ENCODE measurements at regions not wholly inside any gene's neighbourhood (a gene's known extent, or its start where the extent isn't known, plus 50 kb on each side); places are given as distances from the start of the nearest gene placed in this dataset.

DNA sequence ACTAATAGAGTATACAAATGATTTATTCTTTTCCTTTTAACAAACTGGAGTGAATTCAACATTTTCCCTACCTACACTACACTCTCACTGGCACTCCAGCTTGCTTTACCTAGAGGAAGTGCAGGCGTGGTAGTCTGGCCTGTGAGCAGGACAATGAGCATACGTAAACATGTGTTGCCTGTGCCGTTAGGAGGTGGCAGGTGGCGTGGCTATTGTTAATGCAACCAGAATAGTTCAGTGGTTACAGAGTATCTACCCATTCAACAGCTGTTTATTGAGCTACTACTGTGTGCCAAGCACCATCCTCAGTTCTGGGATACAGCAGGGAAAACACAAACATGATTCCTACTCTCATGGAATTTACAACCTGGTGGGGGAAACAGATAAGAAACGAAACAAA, 299.7 kb upstream of the KAZN start:
- H3K9me3 ChIP-seq (ENCODE audit: control insufficient read depth in 2 of 2, insufficient read depth in 1 of 2, low read length in 1 of 2): no peaks in the 10 kb centered on the region
- no peaks in the 10 kb centered on the region for H3K27me3 ChIP-seq (ENCODE audit: control insufficient read depth in 2 of 2, insufficient read depth in 1 of 2, low read length in 1 of 2)
- no peaks in the 10 kb centered on the region for H3K36me3 ChIP-seq (ENCODE audit: control insufficient read depth in 2 of 2, insufficient read depth in 2 of 2, low read length in 1 of 2)
- 80% methylated on average over 5 of the region's 5 CpGs for WGBS
- DNase-seq (ENCODE audit: low read depth in 6 of 9, low spot score in 9 of 9): no peak
- H3K4me3 ChIP-seq (ENCODE audit: low read length in 2 of 2): no peak overlapping the region
- H3K4me1 ChIP-seq (ENCODE audit: control insufficient read depth in 2 of 2, insufficient read depth in 2 of 2, low read length in 2 of 2): peaks cover 0 to 10% of the 10 kb centered on the region in 2 donors
- no peak overlapping the region for H3K27ac ChIP-seq (ENCODE audit: low read depth in 1 of 2, low read length in 1 of 2)

DNA sequence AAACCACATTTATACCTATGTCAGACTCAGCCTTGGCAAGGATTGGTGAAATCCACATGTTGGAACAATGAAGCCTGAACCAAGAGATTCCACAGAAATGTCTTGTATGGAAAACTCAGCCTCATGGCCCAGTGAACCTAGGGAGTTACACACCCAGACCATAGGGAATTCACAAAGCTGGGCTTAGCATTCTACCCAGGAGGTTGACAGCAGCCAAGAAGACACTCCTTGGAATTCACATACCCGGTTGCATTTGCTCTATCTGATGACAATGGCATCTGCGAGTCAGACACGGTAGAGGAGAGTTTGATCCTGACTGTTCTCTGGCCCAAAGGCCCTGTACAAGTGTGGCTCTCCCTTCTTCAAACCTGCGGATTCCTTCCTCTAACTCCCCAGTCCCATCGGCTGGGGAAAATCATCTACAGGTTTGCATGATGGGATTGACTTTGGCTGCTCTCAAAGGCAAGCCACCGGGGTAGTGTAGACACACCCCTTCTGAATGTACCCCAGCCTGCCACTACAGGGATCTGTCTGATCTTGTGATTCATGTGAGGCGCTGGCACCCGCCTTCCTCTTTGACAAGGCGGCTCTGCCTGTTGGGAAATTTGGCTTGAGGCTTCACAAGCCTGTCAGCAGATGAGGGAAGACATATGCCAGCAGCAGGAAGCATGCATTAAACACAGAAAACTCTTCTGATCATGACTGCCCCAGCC, 297.3 kb upstream of the KAZN start:
- no peaks in the 10 kb centered on the region for H3K9me3 ChIP-seq (ENCODE audit: control insufficient read depth in 2 of 2, insufficient read depth in 1 of 2, low read length in 1 of 2)
- H3K27ac ChIP-seq (ENCODE audit: low read depth in 1 of 2, low read length in 1 of 2): peak overlapping the region in 1 of 2 donors; percentile 17
- peak in 1 of 9 donors; percentile 12 for DNase-seq (ENCODE audit: low read depth in 6 of 9, low spot score in 9 of 9)
- 91% methylated on average over 9 of the region's 9 CpGs for WGBS
- no peaks in the 10 kb centered on the region for H3K36me3 ChIP-seq (ENCODE audit: control insufficient read depth in 2 of 2, insufficient read depth in 2 of 2, low read length in 1 of 2)
- H3K4me1 ChIP-seq (ENCODE audit: control insufficient read depth in 2 of 2, insufficient read depth in 2 of 2, low read length in 2 of 2): peaks cover 0 to 6% of the 10 kb centered on the region in 2 donors
- no peak overlapping the region for H3K4me3 ChIP-seq (ENCODE audit: low read length in 2 of 2)
- no peaks in the 10 kb centered on the region for H3K27me3 ChIP-seq (ENCODE audit: control insufficient read depth in 2 of 2, insufficient read depth in 1 of 2, low read length in 1 of 2)

DNA sequence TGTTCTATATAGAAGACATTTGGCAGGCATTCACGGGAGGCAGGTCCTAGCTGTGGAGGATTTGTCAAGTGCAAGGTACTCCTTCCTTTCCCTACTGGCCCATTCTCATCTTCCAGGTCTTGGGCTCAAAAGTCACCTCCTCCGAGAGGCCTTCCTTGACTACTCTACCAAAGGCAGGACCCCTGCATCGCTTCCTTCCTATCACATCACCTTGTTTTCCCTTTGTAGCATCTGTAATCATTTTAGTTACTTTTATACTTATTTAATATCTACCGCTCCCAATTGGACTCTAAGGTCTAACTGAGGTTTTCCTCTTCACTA, 296.8 kb upstream of the KAZN start:
- Histone ChIP-seq H3K36me3 (ENCODE audit: control insufficient read depth in 2 of 2, insufficient read depth in 2 of 2, low read length in 1 of 2) (no peaks in the 10 kb centered on the region), H3K27me3 (ENCODE audit: control insufficient read depth in 2 of 2, insufficient read depth in 1 of 2, low read length in 1 of 2) (no peaks in the 10 kb centered on the region), H3K4me3 (ENCODE audit: low read length in 2 of 2) (no peak overlapping the region), H3K27ac (ENCODE audit: low read depth in 1 of 2, low read length in 1 of 2) (no peak overlapping the region), H3K4me1 (ENCODE audit: control insufficient read depth in 2 of 2, insufficient read depth in 2 of 2, low read length in 2 of 2) (peaks cover 0 to 6% of the 10 kb centered on the region in 2 donors), H3K9me3 (ENCODE audit: control insufficient read depth in 2 of 2, insufficient read depth in 1 of 2, low read length in 1 of 2) (no peaks in the 10 kb centered on the region)
- no peak for DNase-seq (ENCODE audit: low read depth in 6 of 9, low spot score in 9 of 9)
- WGBS: 89% methylated on average over 4 of the region's 4 CpGs

DNA sequence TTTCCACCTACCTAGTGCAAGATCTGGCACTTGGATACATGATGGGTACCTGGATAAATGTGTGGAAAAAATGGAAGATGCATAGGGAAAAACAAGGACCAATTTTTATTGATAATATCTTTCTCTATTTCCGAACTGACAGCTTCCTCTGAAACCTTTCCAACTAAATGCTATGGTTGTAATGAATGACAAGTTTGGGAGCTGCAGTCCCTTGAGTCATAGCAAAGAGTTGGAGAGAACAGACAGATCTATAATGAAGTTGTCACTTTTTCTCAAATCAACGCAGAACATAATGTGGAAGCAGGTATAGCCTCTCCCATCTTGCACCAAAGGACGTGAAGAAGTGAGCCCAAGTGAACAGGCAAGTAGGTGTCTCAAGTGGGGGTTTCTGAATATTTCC, 296.5 kb upstream of the KAZN start:
- no peak overlapping the region for H3K27ac ChIP-seq (ENCODE audit: low read depth in 1 of 2, low read length in 1 of 2)
- 92% methylated on average over 3 of the region's 3 CpGs for WGBS

DNA sequence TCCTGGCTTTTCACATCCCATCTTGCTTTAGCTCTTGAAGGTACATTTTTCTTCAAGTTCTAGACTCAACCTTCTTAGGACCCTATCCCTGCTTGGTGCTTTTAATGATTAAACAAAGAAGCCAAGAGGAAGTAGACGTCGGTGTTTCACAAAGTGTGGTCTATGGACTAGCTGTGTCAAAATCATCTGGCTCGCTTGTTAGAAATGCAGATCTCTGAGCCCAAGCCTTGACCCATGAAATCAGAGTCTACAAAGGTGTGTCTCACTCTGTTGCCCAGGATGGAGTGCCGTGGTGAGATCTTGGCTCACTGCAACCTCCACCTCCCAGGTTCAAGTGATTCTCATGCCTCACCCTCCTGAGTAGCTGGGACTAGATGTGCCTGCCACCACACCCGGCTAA, 295.5 kb upstream of the KAZN start:
- no peaks in the 10 kb centered on the region for H3K9me3 ChIP-seq (ENCODE audit: control insufficient read depth in 2 of 2, insufficient read depth in 1 of 2, low read length in 1 of 2)
- H3K27ac ChIP-seq (ENCODE audit: low read depth in 1 of 2, low read length in 1 of 2): no peak overlapping the region
- no peak overlapping the region for H3K4me3 ChIP-seq (ENCODE audit: low read length in 2 of 2)
- H3K36me3 ChIP-seq (ENCODE audit: control insufficient read depth in 2 of 2, insufficient read depth in 2 of 2, low read length in 1 of 2): no peaks in the 10 kb centered on the region
- peaks cover 0 to 6% of the 10 kb centered on the region in 2 donors for H3K4me1 ChIP-seq (ENCODE audit: control insufficient read depth in 2 of 2, insufficient read depth in 2 of 2, low read length in 2 of 2)
- WGBS: 86% methylated on average over 5 of the region's 5 CpGs
- no peak for DNase-seq (ENCODE audit: low read depth in 6 of 9, low spot score in 9 of 9)
- H3K27me3 ChIP-seq (ENCODE audit: control insufficient read depth in 2 of 2, insufficient read depth in 1 of 2, low read length in 1 of 2): no peaks in the 10 kb centered on the region

More for the DNA sequence above, 296.5 kb upstream of the KAZN start:
- no peaks in the 10 kb centered on the region for H3K9me3 ChIP-seq (ENCODE audit: control insufficient read depth in 2 of 2, insufficient read depth in 1 of 2, low read length in 1 of 2)
- H3K27me3 ChIP-seq (ENCODE audit: control insufficient read depth in 2 of 2, insufficient read depth in 1 of 2, low read length in 1 of 2): no peaks in the 10 kb centered on the region
- peaks cover 0 to 6% of the 10 kb centered on the region in 2 donors for H3K4me1 ChIP-seq (ENCODE audit: control insufficient read depth in 2 of 2, insufficient read depth in 2 of 2, low read length in 2 of 2)
- H3K4me3 ChIP-seq (ENCODE audit: low read length in 2 of 2): no peak overlapping the region
- no peak for DNase-seq (ENCODE audit: low read depth in 6 of 9, low spot score in 9 of 9)
- no peaks in the 10 kb centered on the region for H3K36me3 ChIP-seq (ENCODE audit: control insufficient read depth in 2 of 2, insufficient read depth in 2 of 2, low read length in 1 of 2)

DNA sequence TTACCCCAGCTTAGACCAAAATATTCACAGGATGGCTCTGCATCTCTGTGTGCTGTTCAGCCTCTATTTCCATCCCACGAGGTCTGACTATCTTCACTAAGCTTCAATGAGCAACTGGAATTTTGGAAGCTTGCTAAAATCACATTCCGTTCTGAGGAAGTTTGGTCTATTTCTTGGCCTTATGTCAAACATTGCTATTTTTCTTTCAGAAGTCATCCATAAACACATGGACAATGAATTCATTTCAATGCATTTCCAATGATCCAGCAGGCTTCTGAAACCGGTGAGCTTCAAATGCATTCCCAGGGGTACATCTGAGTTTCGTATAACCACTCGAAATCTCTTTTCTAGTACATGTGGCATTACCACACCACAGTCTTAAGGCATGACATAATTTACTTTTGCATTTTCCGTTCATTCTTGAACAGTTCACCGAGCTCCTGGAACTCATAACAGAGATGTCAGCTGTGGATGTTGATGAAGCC, 294.1 kb upstream of the KAZN start:
- H3K36me3 ChIP-seq (ENCODE audit: control insufficient read depth in 2 of 2, insufficient read depth in 2 of 2, low read length in 1 of 2): no peaks in the 10 kb centered on the region
- H3K4me1 ChIP-seq (ENCODE audit: control insufficient read depth in 2 of 2, insufficient read depth in 2 of 2, low read length in 2 of 2): peaks cover 0 to 6% of the 10 kb centered on the region in 2 donors
- H3K9me3 ChIP-seq (ENCODE audit: control insufficient read depth in 2 of 2, insufficient read depth in 1 of 2, low read length in 1 of 2): no peaks in the 10 kb centered on the region
- no peak for DNase-seq (ENCODE audit: low read depth in 6 of 9, low spot score in 9 of 9)
- H3K27ac ChIP-seq (ENCODE audit: low read depth in 1 of 2, low read length in 1 of 2): no peak overlapping the region
- no peak overlapping the region for H3K4me3 ChIP-seq (ENCODE audit: low read length in 2 of 2)
- H3K27me3 ChIP-seq (ENCODE audit: control insufficient read depth in 2 of 2, insufficient read depth in 1 of 2, low read length in 1 of 2): no peaks in the 10 kb centered on the region
- 91% methylated on average over 7 of the region's 7 CpGs for WGBS

DNA sequence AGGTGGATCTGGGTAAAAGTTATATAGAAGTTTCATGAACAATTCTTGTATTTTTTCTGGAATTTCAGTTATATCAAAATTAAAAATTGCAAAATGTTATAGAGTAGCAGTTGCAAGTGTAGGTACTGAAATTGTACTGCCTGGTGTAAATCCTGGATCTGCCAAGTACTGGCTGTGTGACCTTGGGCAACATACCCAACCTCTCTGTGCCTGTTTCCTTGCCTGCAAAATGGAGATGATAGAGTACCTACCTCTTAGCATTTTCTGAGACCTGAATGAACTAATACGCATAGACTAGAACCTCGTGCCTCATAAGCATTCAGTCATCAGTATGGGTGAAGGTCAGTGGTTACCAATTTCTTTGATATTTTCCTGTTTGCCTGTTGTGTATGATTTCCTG, 290.0 kb upstream of the KAZN start:
- DNase-seq (ENCODE audit: low read depth in 6 of 9, low spot score in 9 of 9): no peak
- no peaks in the 10 kb centered on the region for H3K9me3 ChIP-seq (ENCODE audit: control insufficient read depth in 2 of 2, insufficient read depth in 1 of 2, low read length in 1 of 2)
- no peaks in the 10 kb centered on the region for H3K27me3 ChIP-seq (ENCODE audit: control insufficient read depth in 2 of 2, insufficient read depth in 1 of 2, low read length in 1 of 2)
- no peak overlapping the region for H3K4me3 ChIP-seq (ENCODE audit: low read length in 2 of 2)
- H3K4me1 ChIP-seq (ENCODE audit: control insufficient read depth in 2 of 2, insufficient read depth in 2 of 2, low read length in 2 of 2): no peaks in the 10 kb centered on the region
- H3K36me3 ChIP-seq (ENCODE audit: control insufficient read depth in 2 of 2, insufficient read depth in 2 of 2, low read length in 1 of 2): no peaks in the 10 kb centered on the region
- 94% methylated on average over 2 of the region's 2 CpGs for WGBS
- no peak overlapping the region for H3K27ac ChIP-seq (ENCODE audit: low read depth in 1 of 2, low read length in 1 of 2)

DNA sequence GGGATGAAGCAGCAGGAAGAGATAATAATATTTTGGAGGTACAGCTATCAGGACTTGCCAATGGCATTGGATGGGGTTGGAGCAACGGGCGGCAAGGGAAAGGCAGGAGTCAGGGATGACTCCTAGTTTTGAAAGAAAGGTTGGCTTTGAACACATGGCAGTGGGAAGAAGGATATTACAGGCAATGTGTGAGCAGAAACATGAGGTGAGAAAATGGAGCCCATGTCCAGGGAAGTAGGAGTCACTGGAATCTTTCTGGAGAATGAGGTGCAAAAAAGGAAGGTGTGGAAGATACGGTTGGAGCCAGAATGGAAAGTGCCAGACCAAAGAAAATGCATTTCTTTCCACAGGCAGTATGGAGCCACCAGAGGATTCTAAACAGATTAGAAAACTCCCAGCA, 288.5 kb upstream of the KAZN start:
- no peaks in the 10 kb centered on the region for H3K36me3 ChIP-seq (ENCODE audit: control insufficient read depth in 2 of 2, insufficient read depth in 2 of 2, low read length in 1 of 2)
- WGBS: 96% methylated on average over 3 of the region's 3 CpGs
- DNase-seq (ENCODE audit: low read depth in 6 of 9, low spot score in 9 of 9): no peak

DNA sequence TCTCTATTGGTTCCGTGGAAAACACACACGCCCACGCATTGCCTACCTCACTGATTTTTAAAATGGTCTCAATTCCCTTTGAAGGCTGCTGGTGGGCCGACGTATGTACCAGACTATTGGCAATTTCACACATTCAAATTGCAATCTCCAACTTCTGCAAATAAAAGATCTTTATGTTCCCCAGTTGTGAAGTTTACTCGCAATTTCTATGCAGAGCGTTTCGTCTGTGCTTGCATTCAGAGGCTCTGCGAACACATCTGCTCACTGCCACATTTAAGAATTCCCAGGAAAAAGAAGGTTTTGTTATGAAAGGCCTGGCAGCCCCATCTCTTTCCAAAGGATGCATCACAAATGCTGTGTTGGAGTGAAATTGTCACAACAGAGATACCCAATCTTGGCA, 288.0 kb upstream of the KAZN start:
- DNase-seq (ENCODE audit: low read depth in 6 of 9, low spot score in 9 of 9): no peak

More for the DNA sequence above, 288.5 kb upstream of the KAZN start:
- Histone ChIP-seq H3K4me3 (ENCODE audit: low read length in 2 of 2) (no peak overlapping the region), H3K27me3 (ENCODE audit: control insufficient read depth in 2 of 2, insufficient read depth in 1 of 2, low read length in 1 of 2) (no peaks in the 10 kb centered on the region), H3K27ac (ENCODE audit: low read depth in 1 of 2, low read length in 1 of 2) (no peak overlapping the region), H3K9me3 (ENCODE audit: control insufficient read depth in 2 of 2, insufficient read depth in 1 of 2, low read length in 1 of 2) (no peaks in the 10 kb centered on the region), H3K4me1 (ENCODE audit: control insufficient read depth in 2 of 2, insufficient read depth in 2 of 2, low read length in 2 of 2) (no peaks in the 10 kb centered on the region)

More for the DNA sequence above, 288.0 kb upstream of the KAZN start:
- Histone ChIP-seq H3K27me3 (ENCODE audit: control insufficient read depth in 2 of 2, insufficient read depth in 1 of 2, low read length in 1 of 2) (no peaks in the 10 kb centered on the region), H3K4me3 (ENCODE audit: low read length in 2 of 2) (no peak overlapping the region), H3K27ac (ENCODE audit: low read depth in 1 of 2, low read length in 1 of 2) (no peak overlapping the region), H3K36me3 (ENCODE audit: control insufficient read depth in 2 of 2, insufficient read depth in 2 of 2, low read length in 1 of 2) (no peaks in the 10 kb centered on the region), H3K4me1 (ENCODE audit: control insufficient read depth in 2 of 2, insufficient read depth in 2 of 2, low read length in 2 of 2) (no peaks in the 10 kb centered on the region), H3K9me3 (ENCODE audit: control insufficient read depth in 2 of 2, insufficient read depth in 1 of 2, low read length in 1 of 2) (no peaks in the 10 kb centered on the region)
- WGBS: 97% methylated on average over 9 of the region's 9 CpGs
